ENCODE measurements at regions not wholly inside any gene's neighbourhood (a gene's known extent, or its start where the extent isn't known, plus 50 kb on each side); places are given as distances from the start of the nearest gene placed in this dataset.

- H3K4me2 ChIP-seq (ENCODE audit: insufficient read depth, low read length), result no peak overlapping the region
- H3K27me3 ChIP-seq (ENCODE audit: insufficient read depth, low read length), result no peaks in the 10 kb centered on the region
- H4K20me1 ChIP-seq (ENCODE audit: insufficient read depth, low read length), result no peaks in the 10 kb centered on the region
- TF ChIP-seq CTCF (IDR thresholded peaks at IDR 0.05; ENCODE audit: extremely low read depth, low read depth, low read length), result no peak
- H2AFZ ChIP-seq (ENCODE audit: low read length), result peak overlapping the region; percentile 83
- no peak overlapping the region for H3K4me3 ChIP-seq (ENCODE audit: insufficient read depth, low read length)
- no peaks in the 10 kb centered on the region for H3K9me3 ChIP-seq (ENCODE audit: low read depth, low read length)
- no peak for DNase-seq (ENCODE audit: insufficient read length, low spot score, missing footprints)
- H3K4me1 ChIP-seq (ENCODE audit: insufficient read depth, low read length), result no peaks in the 10 kb centered on the region
- H3K36me3 ChIP-seq (ENCODE audit: insufficient read depth, low read length), result no peaks in the 10 kb centered on the region
- no peak overlapping the region for H3K27ac ChIP-seq (ENCODE audit: low read depth, low read length)
- no peaks in the 10 kb centered on the region for H3K79me2 ChIP-seq (ENCODE audit: insufficient read depth, low read length)
Observed at GRCh38 chr12:93311827-93312226, 65.9 kb upstream of the NUDT4 start.

- TF ChIP-seq CTCF (IDR thresholded peaks at IDR 0.05; ENCODE audit: extremely low read depth, low read depth, low read length), result no peak
- H4K20me1 ChIP-seq (ENCODE audit: insufficient read depth, low read length), result no peaks in the 10 kb centered on the region
- no peaks in the 10 kb centered on the region for H3K36me3 ChIP-seq (ENCODE audit: insufficient read depth, low read length)
- no peak for DNase-seq (ENCODE audit: insufficient read length, low spot score, missing footprints)
- H3K4me3 ChIP-seq (ENCODE audit: insufficient read depth, low read length), result no peak overlapping the region
- H2AFZ ChIP-seq (ENCODE audit: low read length), result no peak overlapping the region
- H3K27me3 ChIP-seq (ENCODE audit: insufficient read depth, low read length), result no peaks in the 10 kb centered on the region
- no peaks in the 10 kb centered on the region for H3K79me2 ChIP-seq (ENCODE audit: insufficient read depth, low read length)
- H3K27ac ChIP-seq (ENCODE audit: low read depth, low read length), result no peak overlapping the region
- no peaks in the 10 kb centered on the region for H3K9me3 ChIP-seq (ENCODE audit: low read depth, low read length)
- H3K4me2 ChIP-seq (ENCODE audit: insufficient read depth, low read length), result no peak overlapping the region
- H3K4me1 ChIP-seq (ENCODE audit: insufficient read depth, low read length), result no peaks in the 10 kb centered on the region
Observed at GRCh38 chr12:93314177-93314497, 63.6 kb upstream of the NUDT4 start.

DNA sequence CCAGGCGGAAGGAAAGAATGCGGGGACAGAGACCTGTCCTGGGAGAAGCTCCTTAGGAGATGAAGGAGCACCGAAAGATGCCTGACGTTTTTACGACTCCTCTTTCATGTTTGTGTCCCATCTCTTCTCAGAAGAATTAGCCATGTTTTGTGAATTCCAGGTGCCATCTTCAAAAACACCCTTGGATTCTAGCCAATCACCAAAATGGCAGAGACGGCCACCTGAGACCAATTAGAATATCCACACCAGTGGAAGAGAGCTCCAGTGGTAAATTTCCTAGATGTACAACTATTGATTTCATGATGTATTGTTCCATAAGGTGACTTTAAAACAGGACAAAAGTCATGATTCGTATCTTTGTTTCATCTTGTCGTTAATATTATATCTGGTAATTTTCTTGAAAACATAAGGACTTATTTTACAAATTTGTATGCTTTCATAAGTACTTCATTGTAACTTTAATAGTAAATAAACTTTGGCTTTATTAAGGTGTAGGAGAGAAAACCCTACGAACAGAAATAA, 62.3 kb upstream of the NUDT4 start:
- Histone ChIP-seq H4K20me1 (ENCODE audit: insufficient read depth, low read length) (no peaks in the 10 kb centered on the region), H3K27ac (ENCODE audit: low read depth, low read length) (no peak overlapping the region), H2AFZ (ENCODE audit: low read length) (no peak overlapping the region), H3K9me3 (ENCODE audit: low read depth, low read length) (no peaks in the 10 kb centered on the region), H3K4me1 (ENCODE audit: insufficient read depth, low read length) (no peaks in the 10 kb centered on the region), H3K4me3 (ENCODE audit: insufficient read depth, low read length) (no peak overlapping the region), H3K4me2 (ENCODE audit: insufficient read depth, low read length) (no peak overlapping the region), H3K79me2 (ENCODE audit: insufficient read depth, low read length) (no peaks in the 10 kb centered on the region), H3K36me3 (ENCODE audit: insufficient read depth, low read length) (no peaks in the 10 kb centered on the region), H3K27me3 (ENCODE audit: insufficient read depth, low read length) (no peaks in the 10 kb centered on the region)
- DNase-seq (ENCODE audit: insufficient read length, low spot score, missing footprints), result no peak
- TF ChIP-seq CTCF (IDR thresholded peaks at IDR 0.05; ENCODE audit: extremely low read depth, low read depth, low read length), result no peak

DNA sequence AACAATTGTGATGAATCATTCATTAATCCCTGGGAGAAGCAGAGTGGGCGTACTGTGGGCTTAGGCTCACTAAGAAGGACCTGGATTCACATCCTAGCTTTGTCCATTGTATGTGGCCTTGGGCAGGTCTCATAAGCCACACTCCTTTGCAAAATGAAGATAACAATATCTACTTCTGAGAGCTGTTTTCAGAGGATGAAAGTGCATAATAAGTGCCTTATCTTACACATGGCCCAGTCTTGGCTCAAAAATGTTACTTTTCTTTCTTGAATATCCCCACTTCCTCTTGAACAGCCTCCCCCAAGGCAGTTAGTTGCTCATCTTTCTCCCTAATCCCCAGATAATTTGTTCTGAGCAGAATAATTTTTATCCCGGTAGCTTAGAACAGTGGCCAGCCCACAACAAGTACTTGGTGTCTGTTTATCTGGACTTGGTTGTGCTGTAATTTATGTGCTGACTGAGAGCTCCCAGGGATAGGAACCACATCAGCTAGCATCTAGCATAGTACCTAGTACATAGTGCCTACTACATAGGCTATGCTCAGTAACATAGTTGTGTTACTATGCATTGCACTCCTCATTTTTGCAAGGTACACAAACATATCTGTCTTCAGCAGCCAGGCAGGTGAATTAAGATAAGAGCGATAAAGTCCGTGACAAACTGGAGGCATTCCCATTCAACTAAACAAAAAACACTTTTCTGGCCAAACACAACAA, 61.7 kb upstream of the NUDT4 start:
- no peaks in the 10 kb centered on the region for H3K36me3 ChIP-seq (ENCODE audit: insufficient read depth, low read length)
- H3K4me2 ChIP-seq (ENCODE audit: insufficient read depth, low read length), result no peak overlapping the region
- no peaks in the 10 kb centered on the region for H3K4me1 ChIP-seq (ENCODE audit: insufficient read depth, low read length)
- peak overlapping the region; percentile 16 for H2AFZ ChIP-seq (ENCODE audit: low read length)
- no peak overlapping the region for H3K4me3 ChIP-seq (ENCODE audit: insufficient read depth, low read length)
- no peaks in the 10 kb centered on the region for H4K20me1 ChIP-seq (ENCODE audit: insufficient read depth, low read length)
- no peak for DNase-seq (ENCODE audit: insufficient read length, low spot score, missing footprints)
- H3K79me2 ChIP-seq (ENCODE audit: insufficient read depth, low read length), result no peaks in the 10 kb centered on the region
- H3K9me3 ChIP-seq (ENCODE audit: low read depth, low read length), result no peaks in the 10 kb centered on the region
- no peak for TF ChIP-seq CTCF (IDR thresholded peaks at IDR 0.05; ENCODE audit: extremely low read depth, low read depth, low read length)
- no peak overlapping the region for H3K27ac ChIP-seq (ENCODE audit: low read depth, low read length)
- no peaks in the 10 kb centered on the region for H3K27me3 ChIP-seq (ENCODE audit: insufficient read depth, low read length)

All from osteoblast (primary cell).